Endometrium (tissue), 2 donors: ENCODE measurements at regions not wholly inside any gene's neighbourhood (a gene's known extent, or its start where the extent isn't known, plus 50 kb on each side); places are given as distances from the start of the nearest gene placed in this dataset.
"Not testable (repeated sequence)": the region's sequence is repeated elsewhere in the genome, so short reads cannot be mapped to it uniquely, and the experiment has no call there.

Experiments
- FAIRE-seq: peaks from 2 replicates; lab custom pipeline; 2012; peaks lifted over from hg19 to GRCh38; lab: Jason Lieb, UNC
- donor health status: control.
- donor health status: control.

GRCh38 chr5:28399211-28399610 lies 1360.8 kb upstream of the CDH9 start:
- no peak for FAIRE-seq

DNA sequence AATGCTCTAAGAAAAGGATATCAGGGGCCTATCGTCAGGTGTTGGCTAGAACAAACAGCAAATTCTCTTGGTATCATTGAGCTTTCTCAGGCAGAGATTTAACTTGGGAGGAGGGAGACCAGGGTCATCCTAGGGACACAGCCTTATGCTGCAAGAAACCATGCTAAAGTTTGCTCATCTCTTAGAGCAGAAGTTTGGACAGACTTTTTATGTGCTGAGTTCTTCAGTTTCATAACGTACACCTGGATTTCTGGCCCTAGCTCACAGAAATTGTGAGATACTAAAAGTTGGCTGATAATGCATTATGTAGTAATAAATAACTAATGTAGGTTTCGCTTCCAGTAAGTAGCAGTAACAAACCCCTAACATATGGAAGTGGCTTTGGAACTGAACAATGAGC lies 1359.8 kb upstream of the CDH9 start:
- no peak for FAIRE-seq

DNA sequence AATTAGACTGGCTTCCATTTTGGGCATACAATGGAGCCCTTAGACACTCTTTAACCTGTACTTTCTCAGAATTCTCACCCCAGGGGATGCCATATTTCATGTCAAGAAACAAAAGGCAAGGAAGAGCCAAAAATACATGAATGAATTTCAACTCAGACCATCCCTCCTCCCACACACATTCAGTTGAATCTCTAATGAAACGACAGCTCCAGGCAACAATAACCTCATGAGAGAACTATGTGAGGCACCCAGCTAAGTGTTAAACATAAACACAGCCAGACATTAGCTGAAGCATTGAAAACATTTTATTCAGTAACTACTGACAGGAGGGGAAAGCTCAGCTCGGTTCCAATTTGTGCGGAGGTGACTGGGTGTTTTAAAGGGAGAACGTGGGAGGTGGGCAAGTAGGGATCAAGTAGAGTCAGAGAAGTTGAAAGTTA lies 1359.1 kb upstream of the CDH9 start:
- FAIRE-seq = no peak

- FAIRE-seq = no peak
Measured at GRCh38 chr5:28391277-28391676, 1352.9 kb upstream of the CDH9 start.

GRCh38 chr5:28390341-28390740 lies 1352.0 kb upstream of the CDH9 start:
- FAIRE-seq = no peak

GRCh38 chr5:28389727-28390126 lies 1351.3 kb upstream of the CDH9 start:
- FAIRE-seq = not testable (repeated sequence)

DNA sequence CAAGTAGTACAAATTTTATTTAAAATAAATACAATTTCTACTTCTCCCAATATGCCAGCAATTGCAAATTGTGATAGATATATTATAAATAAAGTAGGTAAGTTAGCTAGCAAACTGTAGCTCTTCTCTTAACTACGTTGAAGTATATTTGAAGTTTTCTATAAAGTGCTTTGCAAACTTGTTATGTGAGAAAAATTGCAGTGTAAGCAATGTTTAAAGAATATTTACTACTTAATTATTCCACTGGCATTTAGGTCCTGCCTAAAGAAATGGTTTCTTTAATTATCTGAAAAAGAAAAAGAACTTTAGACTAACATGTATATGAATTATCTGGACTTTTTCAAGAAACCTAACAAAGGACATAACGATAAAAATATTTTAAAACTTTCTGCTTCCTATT lies 1350.0 kb upstream of the CDH9 start:
- no peak for FAIRE-seq

DNA sequence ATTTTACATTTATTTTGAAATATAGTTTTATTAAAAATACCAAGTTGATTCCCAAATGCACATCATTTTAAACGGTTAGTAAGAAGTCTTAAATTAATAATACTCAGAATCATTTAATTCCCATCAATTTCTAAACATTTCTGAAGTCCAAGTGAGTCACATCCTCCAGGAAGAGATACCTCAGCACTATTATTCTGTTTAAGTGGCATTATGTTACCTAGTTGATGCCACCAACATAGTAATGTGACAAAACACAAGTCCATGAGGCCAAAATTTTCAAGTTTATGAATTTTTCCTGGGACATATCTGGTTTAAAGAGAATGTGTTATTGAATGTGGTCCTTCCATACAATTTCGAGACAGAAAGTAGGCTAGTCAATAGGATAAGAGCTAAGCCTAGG lies 1348.3 kb upstream of the CDH9 start:
- no peak for FAIRE-seq

GRCh38 chr5:28380167-28380566 lies 1341.8 kb upstream of the CDH9 start:
- no peak for FAIRE-seq

- FAIRE-seq = no peak
Measured at GRCh38 chr5:28374492-28374967, 1336.1 kb upstream of the CDH9 start.

DNA sequence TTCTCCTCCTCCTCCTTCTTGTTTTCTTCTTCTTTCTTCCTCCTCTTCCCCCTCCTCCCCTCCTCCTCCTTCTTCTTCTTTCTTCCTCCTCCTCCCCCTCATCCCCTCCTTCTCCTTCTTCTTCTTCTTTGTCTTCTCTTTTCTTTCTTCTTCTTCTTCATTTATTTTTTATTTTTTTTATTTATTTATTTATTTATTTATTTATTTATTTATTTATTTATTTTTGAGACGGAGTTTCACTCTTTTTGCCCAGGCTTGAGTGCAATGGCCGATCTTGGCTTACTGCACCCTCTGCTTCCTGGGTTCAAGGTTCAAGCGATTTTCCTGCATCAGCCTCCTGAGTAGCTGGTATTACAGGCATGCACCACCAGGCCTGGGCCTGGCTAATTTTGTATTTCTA lies 1332.5 kb upstream of the CDH9 start:
- FAIRE-seq = no peak

DNA sequence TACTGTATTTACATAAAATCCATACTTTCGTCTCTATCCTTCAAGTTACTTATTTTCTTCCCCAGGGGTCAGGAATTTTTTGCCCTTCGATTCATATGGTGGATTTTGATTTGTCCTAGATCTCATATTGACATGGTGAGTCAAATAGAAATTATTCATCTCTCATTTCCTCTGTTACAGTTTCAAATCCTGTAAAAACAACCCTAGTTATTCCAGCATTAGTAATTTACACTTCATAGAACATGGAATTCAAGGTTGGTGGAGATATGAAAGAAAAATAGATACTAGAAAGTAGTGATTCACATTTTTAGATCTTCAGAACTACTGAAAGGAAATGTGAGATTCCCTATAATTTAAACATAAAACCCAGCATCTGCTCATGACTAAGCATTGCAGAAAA lies 1331.0 kb upstream of the CDH9 start:
- no peak for FAIRE-seq

GRCh38 chr5:28355831-28356230 lies 1317.4 kb upstream of the CDH9 start:
- no peak for FAIRE-seq

- FAIRE-seq = no peak
Measured at GRCh38 chr5:28346696-28347095, 1308.3 kb upstream of the CDH9 start.

- FAIRE-seq = no peak
Measured at GRCh38 chr5:28344836-28345433, 1306.5 kb upstream of the CDH9 start.

DNA sequence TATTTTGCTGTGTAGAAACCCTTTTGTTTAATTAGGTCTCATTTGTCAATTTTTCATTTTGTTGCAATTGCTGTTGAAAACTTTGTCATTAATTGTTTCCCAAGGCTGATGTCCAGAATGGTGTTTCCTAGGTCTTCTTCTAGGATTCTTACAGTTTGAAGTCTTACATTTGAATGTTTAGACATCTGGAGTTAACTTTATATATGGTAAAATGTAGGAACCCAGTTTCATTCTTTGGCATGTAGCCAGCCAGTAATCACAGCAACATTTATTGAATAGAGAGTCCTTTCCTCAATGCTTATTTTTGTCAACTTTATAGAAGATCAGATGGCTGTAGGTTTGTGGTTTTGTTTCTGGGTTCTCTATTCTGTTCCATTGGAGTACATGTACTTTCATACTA lies 1290.8 kb upstream of the CDH9 start:
- no peak for FAIRE-seq

- no peak for FAIRE-seq
Measured at GRCh38 chr5:28328681-28329080, 1290.3 kb upstream of the CDH9 start.

DNA sequence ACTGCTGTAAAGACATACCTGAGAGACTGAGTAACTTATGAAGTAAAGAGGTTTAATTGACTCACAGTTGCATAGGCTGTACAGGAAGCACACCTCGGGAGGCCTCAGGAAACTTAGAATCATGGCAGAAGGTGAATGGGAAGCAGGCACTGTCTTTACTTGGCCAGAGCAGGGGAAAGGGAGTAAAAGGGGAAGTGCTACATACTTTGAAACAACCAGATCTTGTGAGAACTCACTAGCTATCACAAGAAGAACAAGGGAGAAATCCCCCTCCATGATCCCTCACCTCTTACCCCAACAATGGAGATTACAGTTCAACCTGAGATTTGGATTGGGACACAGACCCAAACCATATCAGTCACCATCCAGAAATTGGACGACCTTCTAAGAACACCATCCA lies 1285.8 kb upstream of the CDH9 start:
- FAIRE-seq = no peak

DNA sequence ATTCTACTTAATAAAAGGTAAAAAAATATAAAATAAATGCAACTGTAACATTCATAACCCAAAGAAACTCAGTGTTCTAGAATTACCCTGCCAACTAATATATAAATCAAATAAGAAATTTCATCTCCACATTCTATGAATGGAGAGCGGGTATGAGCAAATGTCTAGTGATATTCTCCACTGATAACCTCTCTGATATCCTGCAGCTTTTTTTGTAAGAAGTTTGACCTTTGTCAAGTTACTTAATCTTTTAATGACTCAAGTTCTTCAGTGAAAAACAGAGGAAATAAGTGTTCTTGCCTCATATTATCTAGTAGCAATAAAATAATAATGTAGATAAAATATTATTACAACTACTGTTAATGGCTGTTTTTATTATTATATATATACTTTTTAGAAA lies 1275.6 kb upstream of the CDH9 start:
- FAIRE-seq = no peak

GRCh38 chr5:28313321-28313951 lies 1275.0 kb upstream of the CDH9 start:
- no peak for FAIRE-seq

DNA sequence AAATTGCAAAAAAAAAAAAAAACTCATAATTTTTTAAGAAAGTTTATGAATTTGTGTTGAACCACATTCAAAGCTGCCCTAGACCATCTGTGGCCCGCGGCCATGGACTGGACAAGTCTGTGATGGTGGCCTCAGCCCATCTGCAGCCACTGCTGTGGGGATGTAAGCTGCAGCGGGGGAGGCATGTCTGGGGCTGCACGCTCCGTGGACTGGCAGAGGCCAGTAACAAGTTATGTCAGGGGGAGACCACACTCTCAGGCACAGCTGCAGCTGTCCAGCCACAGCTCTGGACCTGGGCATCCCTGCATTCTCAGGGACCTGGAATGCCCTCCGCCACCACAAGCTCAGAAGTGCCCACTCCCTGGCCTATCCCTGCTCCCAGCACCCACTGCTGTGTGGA lies 1272.3 kb upstream of the CDH9 start:
- no peak for FAIRE-seq

- no peak for FAIRE-seq
Measured at GRCh38 chr5:28305891-28306290, 1267.5 kb upstream of the CDH9 start.

DNA sequence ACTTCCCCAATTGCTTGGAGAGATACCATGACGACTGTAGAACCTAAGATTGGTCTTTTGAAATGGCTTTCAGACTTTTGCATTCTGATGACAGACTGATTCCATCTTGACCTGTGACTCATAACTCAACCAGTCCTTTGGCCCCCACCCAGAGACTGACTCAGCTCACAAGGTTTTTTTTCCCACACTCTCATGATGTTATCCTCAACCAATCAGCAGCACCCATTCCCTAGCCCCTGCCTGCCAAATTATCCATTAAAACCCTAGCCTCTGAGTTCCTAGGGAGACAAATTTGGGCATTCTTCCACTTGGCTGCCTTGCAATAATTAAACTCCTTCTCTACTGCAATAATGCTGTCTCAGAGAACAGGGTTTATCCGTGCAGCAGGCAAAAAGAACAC lies 1263.3 kb upstream of the CDH9 start:
- no peak for FAIRE-seq
